Left lung (tissue), 4 donors: ENCODE measurements at regions not wholly inside any gene's neighbourhood (a gene's known extent, or its start where the extent isn't known, plus 50 kb on each side); places are given as distances from the start of the nearest gene placed in this dataset.

ENCODE experiments used
- ATAC-seq: fragments of 200-7000 bp; cut with Tn5 transposase; one replicate; pipeline ENCODE4 v1.9.1; 2020; ENCODE audit warnings: moderate library complexity
- DNase-seq, 4 donors: peaks; one replicate each; pipeline ENCODE4 v3.0.0-alpha.2; 2013 to 2020
- H3K27ac ChIP-seq, 2 donors: fragments of 200-600 bp; sonication (generic) in 1 of 2; one replicate each; pipeline versions ENCODE4 v1.5.0 to v1.8.0; 2020 to 2021
- H3K27me3 ChIP-seq, 2 donors: fragments of 200-600 bp; sonication (generic) in 1 of 2; one replicate each; pipeline versions ENCODE4 v1.5.0 to v1.8.0; 2020 to 2021
- H3K36me3 ChIP-seq, 2 donors: fragments of 200-600 bp; sonication (generic) in 1 of 2; one replicate each; pipeline versions ENCODE4 v1.5.0 to v1.8.0; 2020 to 2021
- H3K4me1 ChIP-seq, 2 donors: fragments of 200-600 bp; one replicate each; pipeline ENCODE4 v1.8.0; 2021
- H3K4me3 ChIP-seq, 2 donors: fragments of 200-600 bp; sonication (generic) in 1 of 2; one replicate each; pipeline versions ENCODE4 v1.5.0 to v1.8.0; 2020 to 2021; ENCODE audit warnings: mild to moderate bottlenecking in 1 of 2
- H3K9me3 ChIP-seq, 2 donors: fragments of 200-600 bp; sonication (generic) in 1 of 2; one replicate each; pipeline versions ENCODE4 v1.5.0 to v1.8.0; 2020 to 2021
- intact Hi-C, 2 donors: fragments of 100-400 bp; cut with DNase I; formaldehyde crosslinking; loops; one replicate each; pipeline versions ENCODE4 v1.11.2 to v1.14.2; 2022
- TF ChIP-seq, protein P1 (sequence below), 2 donors: fragments of 200-600 bp; sonication (generic) in 1 of 2; IDR thresholded peaks; one replicate each; pipeline versions ENCODE4 v1.5.0 to v1.8.0; 2021; ENCODE audit warnings: antibody characterized with exemption in 2 of 2
- donor health status: DM: no; HTN: yes; CAD: no.
- donor health status: DM: no; HTN: no; CAD: no.

DNA sequence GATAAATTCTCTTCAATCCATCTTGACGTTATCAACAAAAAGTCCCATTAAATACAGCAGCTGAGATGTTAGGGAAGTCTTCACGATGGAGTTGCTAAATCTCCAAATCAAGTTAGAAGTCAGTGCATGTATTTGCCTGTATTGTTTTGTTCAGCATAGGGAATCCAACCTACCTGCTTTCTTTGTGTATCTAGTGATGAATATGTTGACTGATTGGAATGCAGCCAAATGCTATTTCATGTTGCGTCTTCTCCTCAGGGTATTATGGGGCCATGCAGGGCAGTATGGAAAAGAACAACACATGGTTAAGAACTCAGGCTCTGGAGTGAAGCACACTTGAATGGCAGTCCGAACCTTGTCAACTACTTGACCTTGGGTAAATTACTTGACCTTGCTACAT, 529.5 kb upstream of the ZNF462 start:
- Histone ChIP-seq H3K9me3 (peaks cover 0 to 6% of the 10 kb centered on the region in 2 donors), H3K36me3 (no peaks in the 10 kb centered on the region), H3K27me3 (no peaks in the 10 kb centered on the region), H3K4me3 (no peak overlapping the region), H3K27ac (no peak overlapping the region), H3K4me1 (no peaks in the 10 kb centered on the region)
- no peak for ATAC-seq
- DNase-seq = peak in 1 of 4 donors; percentile 6
- intact Hi-C loops = no loop called here
- TF ChIP-seq, protein P1, sequence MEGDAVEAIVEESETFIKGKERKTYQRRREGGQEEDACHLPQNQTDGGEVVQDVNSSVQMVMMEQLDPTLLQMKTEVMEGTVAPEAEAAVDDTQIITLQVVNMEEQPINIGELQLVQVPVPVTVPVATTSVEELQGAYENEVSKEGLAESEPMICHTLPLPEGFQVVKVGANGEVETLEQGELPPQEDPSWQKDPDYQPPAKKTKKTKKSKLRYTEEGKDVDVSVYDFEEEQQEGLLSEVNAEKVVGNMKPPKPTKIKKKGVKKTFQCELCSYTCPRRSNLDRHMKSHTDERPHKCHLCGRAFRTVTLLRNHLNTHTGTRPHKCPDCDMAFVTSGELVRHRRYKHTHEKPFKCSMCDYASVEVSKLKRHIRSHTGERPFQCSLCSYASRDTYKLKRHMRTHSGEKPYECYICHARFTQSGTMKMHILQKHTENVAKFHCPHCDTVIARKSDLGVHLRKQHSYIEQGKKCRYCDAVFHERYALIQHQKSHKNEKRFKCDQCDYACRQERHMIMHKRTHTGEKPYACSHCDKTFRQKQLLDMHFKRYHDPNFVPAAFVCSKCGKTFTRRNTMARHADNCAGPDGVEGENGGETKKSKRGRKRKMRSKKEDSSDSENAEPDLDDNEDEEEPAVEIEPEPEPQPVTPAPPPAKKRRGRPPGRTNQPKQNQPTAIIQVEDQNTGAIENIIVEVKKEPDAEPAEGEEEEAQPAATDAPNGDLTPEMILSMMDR (IDR thresholded peaks at IDR 0.05) = no peak

- no peak overlapping the region for H3K27ac ChIP-seq
- H3K27me3 ChIP-seq = no peaks in the 10 kb centered on the region
- H3K4me3 ChIP-seq = no peak overlapping the region
- DNase-seq (no peak), ATAC-seq (no peak)
- H3K36me3 ChIP-seq = no peaks in the 10 kb centered on the region
- intact Hi-C loops = no loop called here
- H3K4me1 ChIP-seq = no peaks in the 10 kb centered on the region
- TF ChIP-seq, protein P1 (IDR thresholded peaks at IDR 0.05) = no peak
- H3K9me3 ChIP-seq = peaks cover 0 to 6% of the 10 kb centered on the region in 2 donors
Observed at GRCh38 chr9:106334081-106334480, 528.9 kb upstream of the ZNF462 start.

GRCh38 chr9:106339882-106340281, 523.1 kb upstream of the ZNF462 start:
- Histone ChIP-seq H3K4me3 (no peak overlapping the region), H3K4me1 (no peaks in the 10 kb centered on the region), H3K27me3 (no peaks in the 10 kb centered on the region), H3K9me3 (peaks cover 0 to 8% of the 10 kb centered on the region in 2 donors), H3K36me3 (no peaks in the 10 kb centered on the region), H3K27ac (no peak overlapping the region)
- intact Hi-C loops = no loop called here
- ATAC-seq = no peak
- no peak for DNase-seq
- TF ChIP-seq, protein P1 (IDR thresholded peaks at IDR 0.05) = no peak

- no peaks in the 10 kb centered on the region for H3K4me1 ChIP-seq
- no peaks in the 10 kb centered on the region for H3K27me3 ChIP-seq
- no peak overlapping the region for H3K4me3 ChIP-seq
- ATAC-seq (no peak), DNase-seq (no peak)
- H3K27ac ChIP-seq = no peak overlapping the region
- H3K9me3 ChIP-seq = no peaks in the 10 kb centered on the region
- intact Hi-C loops = no loop called here
- TF ChIP-seq, protein P1 (IDR thresholded peaks at IDR 0.05) = no peak
- no peaks in the 10 kb centered on the region for H3K36me3 ChIP-seq
Observed at GRCh38 chr9:106350777-106351176, 512.2 kb upstream of the ZNF462 start.

- intact Hi-C loops = no loop called here
- ATAC-seq (no peak), DNase-seq (no peak)
- TF ChIP-seq, protein P1 (IDR thresholded peaks at IDR 0.05) = no peak
- H3K9me3 ChIP-seq = no peaks in the 10 kb centered on the region
- H3K36me3 ChIP-seq = no peaks in the 10 kb centered on the region
- no peak overlapping the region for H3K4me3 ChIP-seq
- no peaks in the 10 kb centered on the region for H3K4me1 ChIP-seq
- no peak overlapping the region for H3K27ac ChIP-seq
- H3K27me3 ChIP-seq = no peaks in the 10 kb centered on the region
Observed at GRCh38 chr9:106356924-106357323, 506.0 kb upstream of the ZNF462 start.
